ENCODE measurements at regions not wholly inside any gene's neighbourhood (a gene's known extent, or its start where the extent isn't known, plus 50 kb on each side); places are given as distances from the start of the nearest gene placed in this dataset.

- TF ChIP-seq CTCF (IDR thresholded peaks at IDR 0.05) (no peak), POLR2A (IDR thresholded peaks at IDR 0.05) (no peak), EP300 (IDR thresholded peaks at IDR 0.05; ENCODE audit: low read depth) (no peak), POLR2AphosphoS5 (IDR thresholded peaks at IDR 0.05) (no peak)
Observed at GRCh38 chr10:125547010-125547650, 135.8 kb downstream of the TEX36 start.
